ENCODE measurements at regions not wholly inside any gene's neighbourhood (a gene's known extent, or its start where the extent isn't known, plus 50 kb on each side); places are given as distances from the start of the nearest gene placed in this dataset.

DNA sequence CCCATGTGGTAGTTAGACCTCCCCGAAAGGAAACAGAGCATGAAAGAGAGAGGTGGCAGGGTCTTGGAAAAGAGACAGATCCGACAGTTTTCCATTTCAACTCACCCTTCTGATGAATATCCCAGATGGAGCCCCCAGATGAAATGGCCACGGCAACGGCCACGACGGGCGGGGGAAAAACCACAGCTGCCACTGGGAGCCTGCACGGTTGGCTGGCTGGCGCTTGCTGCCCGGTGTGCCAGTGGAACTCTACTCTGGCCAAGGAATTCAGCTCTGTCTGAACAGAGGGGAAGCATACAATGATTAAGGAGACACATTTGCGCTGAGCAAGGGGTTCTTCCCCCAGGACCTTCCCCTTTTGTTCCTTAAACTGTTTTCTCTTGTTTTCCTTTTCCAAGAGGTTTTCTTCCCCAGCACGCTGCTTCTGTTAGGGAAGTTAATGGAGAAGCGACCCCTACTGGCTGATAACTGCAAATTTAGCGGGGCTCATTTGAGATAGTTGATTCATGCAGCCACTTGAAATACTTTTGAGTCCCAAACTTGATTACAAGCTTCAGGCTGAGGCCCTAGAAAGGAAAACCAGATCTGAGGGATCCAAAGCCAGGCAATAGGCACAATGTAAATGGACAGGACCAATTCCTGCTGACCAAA, 1122.5 kb downstream of the NCAM2 start:
- H3K4me3 ChIP-seq (ENCODE audit: low read depth, low read length) = no peak overlapping the region
- DNase-seq (ENCODE audit: low read depth) = peak; percentile 0
- TF ChIP-seq, protein P1, sequence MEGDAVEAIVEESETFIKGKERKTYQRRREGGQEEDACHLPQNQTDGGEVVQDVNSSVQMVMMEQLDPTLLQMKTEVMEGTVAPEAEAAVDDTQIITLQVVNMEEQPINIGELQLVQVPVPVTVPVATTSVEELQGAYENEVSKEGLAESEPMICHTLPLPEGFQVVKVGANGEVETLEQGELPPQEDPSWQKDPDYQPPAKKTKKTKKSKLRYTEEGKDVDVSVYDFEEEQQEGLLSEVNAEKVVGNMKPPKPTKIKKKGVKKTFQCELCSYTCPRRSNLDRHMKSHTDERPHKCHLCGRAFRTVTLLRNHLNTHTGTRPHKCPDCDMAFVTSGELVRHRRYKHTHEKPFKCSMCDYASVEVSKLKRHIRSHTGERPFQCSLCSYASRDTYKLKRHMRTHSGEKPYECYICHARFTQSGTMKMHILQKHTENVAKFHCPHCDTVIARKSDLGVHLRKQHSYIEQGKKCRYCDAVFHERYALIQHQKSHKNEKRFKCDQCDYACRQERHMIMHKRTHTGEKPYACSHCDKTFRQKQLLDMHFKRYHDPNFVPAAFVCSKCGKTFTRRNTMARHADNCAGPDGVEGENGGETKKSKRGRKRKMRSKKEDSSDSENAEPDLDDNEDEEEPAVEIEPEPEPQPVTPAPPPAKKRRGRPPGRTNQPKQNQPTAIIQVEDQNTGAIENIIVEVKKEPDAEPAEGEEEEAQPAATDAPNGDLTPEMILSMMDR (IDR thresholded peaks at IDR 0.05; ENCODE audit: insufficient read depth, low read length) = no peak

DNA sequence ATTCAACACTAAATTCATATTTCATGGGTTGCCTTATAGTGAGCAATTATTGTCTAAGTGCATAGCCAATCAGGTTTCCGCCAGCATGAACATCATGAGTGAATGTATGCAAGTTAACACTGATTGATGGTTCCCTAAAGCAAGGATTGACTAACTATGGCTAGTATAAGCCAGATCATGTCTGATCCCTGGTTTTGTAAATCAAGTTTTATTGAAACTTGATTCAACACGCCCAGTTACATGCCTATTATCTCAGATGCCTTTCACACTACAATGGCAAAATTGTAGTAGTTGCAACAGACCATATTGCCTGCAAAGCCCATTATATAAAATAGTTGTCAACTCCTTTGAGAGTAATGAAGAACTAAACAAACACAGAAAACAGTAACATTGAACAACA, 1127.4 kb downstream of the NCAM2 start:
- DNase-seq (ENCODE audit: low read depth) = no peak
- no peak overlapping the region for H3K4me3 ChIP-seq (ENCODE audit: low read depth, low read length)
- TF ChIP-seq, protein P1 (IDR thresholded peaks at IDR 0.05; ENCODE audit: insufficient read depth, low read length) = no peak

DNA sequence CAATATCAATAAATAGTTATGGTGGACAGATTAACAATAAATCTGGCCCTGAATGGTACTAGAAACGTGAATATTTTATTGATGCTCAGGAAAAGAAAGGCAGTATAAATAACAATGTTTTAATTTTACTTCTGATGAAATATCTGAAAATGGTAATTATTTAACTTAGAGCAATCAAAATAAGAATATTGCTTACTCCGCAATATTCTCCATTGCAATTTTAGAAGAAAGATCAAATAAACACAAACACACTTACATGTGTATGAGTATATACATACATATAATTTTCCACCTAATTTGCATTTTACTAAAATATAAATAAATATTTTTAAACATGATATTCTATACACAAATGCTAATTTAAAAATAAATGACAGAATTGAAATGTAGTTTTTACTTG, 1130.5 kb downstream of the NCAM2 start:
- H3K4me3 ChIP-seq (ENCODE audit: low read depth, low read length) = no peak overlapping the region
- no peak for DNase-seq (ENCODE audit: low read depth)
- TF ChIP-seq, protein P1 (IDR thresholded peaks at IDR 0.05; ENCODE audit: insufficient read depth, low read length) = no peak

DNA sequence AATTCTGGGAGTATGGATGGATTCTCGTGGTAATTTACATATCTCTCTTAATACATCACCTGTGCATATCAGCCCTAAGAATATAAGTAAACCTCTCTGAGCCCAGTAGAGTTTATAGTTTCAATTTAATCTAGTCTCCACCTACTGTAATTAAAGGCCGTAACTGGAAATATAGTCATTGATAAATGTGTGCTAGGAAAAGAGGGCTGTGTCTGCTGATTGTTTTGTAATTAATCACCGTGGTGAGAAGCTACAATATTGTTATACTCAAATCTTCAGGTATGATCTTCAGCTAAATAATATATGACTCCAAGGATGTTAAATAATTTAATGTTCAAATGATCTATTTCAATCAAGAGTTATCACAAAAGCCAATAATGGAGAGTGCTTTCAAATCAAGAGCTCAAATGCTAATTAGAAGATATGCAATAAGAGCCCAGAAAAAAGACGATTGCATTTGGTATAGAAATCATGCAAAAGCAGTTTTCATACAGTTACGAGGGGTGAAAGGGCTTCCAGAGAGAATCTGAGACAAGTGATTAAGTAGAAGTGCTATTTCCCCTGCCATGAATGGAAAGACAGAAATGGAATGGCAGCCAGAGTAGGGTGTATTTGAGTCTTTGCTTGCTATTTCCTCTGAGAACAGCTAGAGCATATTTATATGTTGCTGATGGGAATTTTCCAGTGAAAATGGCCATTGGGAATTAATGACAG, 1134.3 kb downstream of the NCAM2 start:
- TF ChIP-seq, protein P1 (IDR thresholded peaks at IDR 0.05; ENCODE audit: insufficient read depth, low read length) = no peak
- DNase-seq (ENCODE audit: low read depth) = no peak
- H3K4me3 ChIP-seq (ENCODE audit: low read depth, low read length) = no peak overlapping the region

DNA sequence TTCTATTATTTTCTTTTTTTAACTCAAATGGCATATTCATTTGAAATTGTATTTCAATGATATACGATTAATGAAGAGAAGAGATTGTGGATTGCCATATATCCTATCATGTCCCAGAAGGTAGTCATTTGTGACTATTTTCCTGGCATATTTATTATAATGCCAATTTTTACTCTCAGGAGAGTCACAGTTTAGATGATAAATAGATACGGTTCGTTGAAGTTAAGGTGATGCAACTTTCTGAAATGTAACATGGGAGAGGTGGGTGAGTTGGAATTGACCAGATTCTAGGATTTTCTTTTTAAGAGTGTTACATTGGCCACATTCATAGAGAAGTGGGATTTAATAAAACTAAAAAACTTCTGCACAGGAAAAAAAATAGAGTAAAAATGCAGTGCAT, 1138.5 kb downstream of the NCAM2 start:
- DNase-seq (ENCODE audit: low read depth) = no peak
- TF ChIP-seq, protein P1 (IDR thresholded peaks at IDR 0.05; ENCODE audit: insufficient read depth, low read length) = no peak
- no peak overlapping the region for H3K4me3 ChIP-seq (ENCODE audit: low read depth, low read length)

DNA sequence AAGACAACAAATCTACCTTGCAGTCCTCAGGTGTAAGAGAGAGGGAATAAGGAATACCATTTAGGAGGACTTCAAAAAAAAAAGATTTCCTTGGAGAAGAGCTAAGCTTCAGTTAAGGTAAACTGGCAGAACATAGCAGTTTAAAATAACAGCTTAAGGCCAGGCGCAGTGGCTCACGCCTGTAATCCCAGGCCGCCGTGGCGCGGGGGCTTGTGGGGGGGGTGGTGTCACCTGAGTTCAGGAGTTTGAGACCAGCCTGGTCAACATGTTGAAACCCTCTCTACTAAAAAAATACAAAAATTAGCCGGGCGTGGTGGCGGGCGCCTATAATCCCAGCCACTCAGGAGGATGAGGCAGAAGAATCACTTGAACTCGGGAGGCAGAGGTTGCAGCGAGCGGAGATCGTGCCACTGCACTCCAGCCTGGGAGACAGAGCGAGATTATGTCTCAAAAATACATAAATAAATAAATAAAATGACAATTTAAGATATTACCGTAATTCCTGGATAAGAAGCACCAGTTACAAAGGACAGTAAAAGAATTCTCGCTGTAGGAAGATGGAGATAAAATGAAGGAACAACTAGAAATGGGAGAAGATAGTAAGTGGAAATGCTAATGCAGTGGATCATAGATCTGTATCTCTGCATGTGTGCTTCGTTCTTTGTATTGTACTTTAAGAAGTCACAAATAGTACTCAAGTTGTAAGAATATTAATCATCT, 1140.2 kb downstream of the NCAM2 start:
- DNase-seq (ENCODE audit: low read depth) = no peak
- no peak overlapping the region for H3K4me3 ChIP-seq (ENCODE audit: low read depth, low read length)
- TF ChIP-seq, protein P1 (IDR thresholded peaks at IDR 0.05; ENCODE audit: insufficient read depth, low read length) = no peak

All from fibroblast of the aortic adventitia (primary cell).